Panc1 (cell line): ENCODE measurements at regions not wholly inside any gene's neighbourhood (a gene's known extent, or its start where the extent isn't known, plus 50 kb on each side); places are given as distances from the start of the nearest gene placed in this dataset.

Experiments
- CTCF ChIP-seq: fragments of 450-650 bp; IDR thresholded peaks from 2 replicates; pipeline ENCODE4 v1.5.1; 2017; ENCODE audit warnings: mild to moderate bottlenecking
- REST ChIP-seq, 2 experiments: IDR thresholded peaks; 2 replicates each; pipeline ENCODE4 v1.6.1; 2011 to 2012; ENCODE audit warnings: low read depth in 2 of 2, control low read depth in 1 of 2, low read length in 1 of 2, mild to moderate bottlenecking in 1 of 2, moderate library complexity in 1 of 2; ENCODE audit not compliant: insufficient read depth in 1 of 2
- TCF7L2 ChIP-seq: IDR thresholded peaks from 2 replicates; pipeline ENCODE4 v1.6.1; 2011; ENCODE audit warnings: mild to moderate bottlenecking, low read depth, low read length, inconsistent platforms

- TF ChIP-seq TCF7L2 (no peak), CTCF (no peak), REST (IDR thresholded peaks at IDR 0.05; ENCODE audit: insufficient read depth in 1 of 2, low read depth in 2 of 2, low read length in 1 of 2) (no peak)
Observed at GRCh38 chr16:5977329-5977728, 879.7 kb upstream of the EEF2KMT start.
